ENCODE measurements at regions not wholly inside any gene's neighbourhood (a gene's known extent, or its start where the extent isn't known, plus 50 kb on each side); places are given as distances from the start of the nearest gene placed in this dataset.

GRCh38 chr9:13330396-13331004 lies 51.0 kb upstream of the MPDZ start:
- TF ChIP-seq, protein P1, sequence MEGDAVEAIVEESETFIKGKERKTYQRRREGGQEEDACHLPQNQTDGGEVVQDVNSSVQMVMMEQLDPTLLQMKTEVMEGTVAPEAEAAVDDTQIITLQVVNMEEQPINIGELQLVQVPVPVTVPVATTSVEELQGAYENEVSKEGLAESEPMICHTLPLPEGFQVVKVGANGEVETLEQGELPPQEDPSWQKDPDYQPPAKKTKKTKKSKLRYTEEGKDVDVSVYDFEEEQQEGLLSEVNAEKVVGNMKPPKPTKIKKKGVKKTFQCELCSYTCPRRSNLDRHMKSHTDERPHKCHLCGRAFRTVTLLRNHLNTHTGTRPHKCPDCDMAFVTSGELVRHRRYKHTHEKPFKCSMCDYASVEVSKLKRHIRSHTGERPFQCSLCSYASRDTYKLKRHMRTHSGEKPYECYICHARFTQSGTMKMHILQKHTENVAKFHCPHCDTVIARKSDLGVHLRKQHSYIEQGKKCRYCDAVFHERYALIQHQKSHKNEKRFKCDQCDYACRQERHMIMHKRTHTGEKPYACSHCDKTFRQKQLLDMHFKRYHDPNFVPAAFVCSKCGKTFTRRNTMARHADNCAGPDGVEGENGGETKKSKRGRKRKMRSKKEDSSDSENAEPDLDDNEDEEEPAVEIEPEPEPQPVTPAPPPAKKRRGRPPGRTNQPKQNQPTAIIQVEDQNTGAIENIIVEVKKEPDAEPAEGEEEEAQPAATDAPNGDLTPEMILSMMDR (IDR thresholded peaks at IDR 0.05; ENCODE audit: low read depth, low read length, missing input control): no peak
- no peak for TF ChIP-seq RXRA (IDR thresholded peaks at IDR 0.05)
- TF ChIP-seq SP1 (IDR thresholded peaks at IDR 0.05): no peak
- no peak for TF ChIP-seq TAF1 (conservative IDR thresholded peaks at IDR 0.05)
- no peak for TF ChIP-seq HNF4G (IDR thresholded peaks at IDR 0.05)
- TF ChIP-seq, protein P2, sequence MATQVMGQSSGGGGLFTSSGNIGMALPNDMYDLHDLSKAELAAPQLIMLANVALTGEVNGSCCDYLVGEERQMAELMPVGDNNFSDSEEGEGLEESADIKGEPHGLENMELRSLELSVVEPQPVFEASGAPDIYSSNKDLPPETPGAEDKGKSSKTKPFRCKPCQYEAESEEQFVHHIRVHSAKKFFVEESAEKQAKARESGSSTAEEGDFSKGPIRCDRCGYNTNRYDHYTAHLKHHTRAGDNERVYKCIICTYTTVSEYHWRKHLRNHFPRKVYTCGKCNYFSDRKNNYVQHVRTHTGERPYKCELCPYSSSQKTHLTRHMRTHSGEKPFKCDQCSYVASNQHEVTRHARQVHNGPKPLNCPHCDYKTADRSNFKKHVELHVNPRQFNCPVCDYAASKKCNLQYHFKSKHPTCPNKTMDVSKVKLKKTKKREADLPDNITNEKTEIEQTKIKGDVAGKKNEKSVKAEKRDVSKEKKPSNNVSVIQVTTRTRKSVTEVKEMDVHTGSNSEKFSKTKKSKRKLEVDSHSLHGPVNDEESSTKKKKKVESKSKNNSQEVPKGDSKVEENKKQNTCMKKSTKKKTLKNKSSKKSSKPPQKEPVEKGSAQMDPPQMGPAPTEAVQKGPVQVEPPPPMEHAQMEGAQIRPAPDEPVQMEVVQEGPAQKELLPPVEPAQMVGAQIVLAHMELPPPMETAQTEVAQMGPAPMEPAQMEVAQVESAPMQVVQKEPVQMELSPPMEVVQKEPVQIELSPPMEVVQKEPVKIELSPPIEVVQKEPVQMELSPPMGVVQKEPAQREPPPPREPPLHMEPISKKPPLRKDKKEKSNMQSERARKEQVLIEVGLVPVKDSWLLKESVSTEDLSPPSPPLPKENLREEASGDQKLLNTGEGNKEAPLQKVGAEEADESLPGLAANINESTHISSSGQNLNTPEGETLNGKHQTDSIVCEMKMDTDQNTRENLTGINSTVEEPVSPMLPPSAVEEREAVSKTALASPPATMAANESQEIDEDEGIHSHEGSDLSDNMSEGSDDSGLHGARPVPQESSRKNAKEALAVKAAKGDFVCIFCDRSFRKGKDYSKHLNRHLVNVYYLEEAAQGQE (IDR thresholded peaks at IDR 0.05): no peak
- no peak for TF ChIP-seq YY1 (IDR thresholded peaks at IDR 0.05)
- TF ChIP-seq HNF4A (conservative IDR thresholded peaks at IDR 0.05): no peak
- no peak for TF ChIP-seq JUND (IDR thresholded peaks at IDR 0.05)
- no peak for TF ChIP-seq MAX (IDR thresholded peaks at IDR 0.05)
- TF ChIP-seq ZBTB33 (IDR thresholded peaks at IDR 0.05): no peak
- no peak for TF ChIP-seq RAD21 (IDR thresholded peaks at IDR 0.05)
